ENCODE measurements at regions not wholly inside any gene's neighbourhood (a gene's known extent, or its start where the extent isn't known, plus 50 kb on each side); places are given as distances from the start of the nearest gene placed in this dataset.
A peak's percentile ranks its signal among the peaks of the same experiment; 100 is the strongest.

- DNase-seq: peak; percentile 43 to 55
These were observed 68.7 kb upstream of the ADAD1 start for GRCh38 chr4:122309988-122310626.

- DNase-seq: no peak
These were observed 65.7 kb upstream of the ADAD1 start for GRCh38 chr4:122313006-122313646.

- DNase-seq: no peak
These were observed 51.9 kb upstream of the ADAD1 start for GRCh38 chr4:122326908-122327307.

- no peak for DNase-seq
These were observed 49.9 kb upstream of the ADAD1 start for GRCh38 chr4:122328893-122329292.
